GM18867 (cell line): ENCODE measurements at regions not wholly inside any gene's neighbourhood (a gene's known extent, or its start where the extent isn't known, plus 50 kb on each side); places are given as distances from the start of the nearest gene placed in this dataset.

Experiments used
- ATAC-seq: cut with Tn5 transposase; IDR thresholded peaks from one replicate; pipeline ENCODE4 v1.9.1; 2021; ENCODE audit warnings: mild to moderate bottlenecking, moderate library complexity; ENCODE audit not compliant: unreplicated experiment

DNA sequence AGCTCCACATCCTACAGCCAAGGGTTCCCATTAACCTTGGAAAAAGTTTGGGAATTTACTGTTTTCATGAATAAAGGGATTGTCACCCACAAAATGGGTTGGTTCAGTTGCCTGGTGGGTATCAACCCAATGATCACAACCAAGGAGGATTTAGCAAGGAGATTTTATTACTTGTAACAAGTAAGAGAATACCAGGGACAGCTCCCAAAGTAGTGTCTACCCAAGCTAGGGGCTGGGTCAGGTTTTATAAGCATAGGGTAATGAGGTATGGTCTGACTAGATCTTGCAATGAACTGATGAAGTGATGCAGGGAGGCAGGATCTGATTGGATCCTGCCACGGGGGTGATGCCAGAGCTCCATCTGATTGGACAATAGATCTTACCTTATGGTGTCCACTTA lies 681.8 kb downstream of the SLC4A3 start:
- no peak for ATAC-seq

DNA sequence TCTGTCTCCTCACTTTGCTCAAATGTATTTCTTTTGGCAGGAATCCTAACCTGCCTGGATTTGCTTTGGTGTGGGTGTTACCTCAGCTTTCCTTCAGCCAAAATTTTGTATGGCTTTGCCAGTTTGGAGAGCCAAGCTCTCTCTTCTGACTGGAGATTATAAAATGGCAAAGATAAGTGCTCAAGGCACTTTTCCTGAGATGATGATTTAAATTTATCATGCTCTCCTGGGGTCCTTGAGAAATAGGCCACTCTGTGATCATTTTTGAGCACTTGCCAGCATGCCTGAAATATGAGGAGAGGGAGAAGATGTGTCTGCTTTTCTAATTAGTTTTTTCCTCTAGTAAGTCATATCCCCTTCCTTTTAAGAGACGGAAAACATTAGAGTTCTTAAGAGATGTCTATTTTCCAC lies 683.0 kb downstream of the SLC4A3 start:
- no peak for ATAC-seq

DNA sequence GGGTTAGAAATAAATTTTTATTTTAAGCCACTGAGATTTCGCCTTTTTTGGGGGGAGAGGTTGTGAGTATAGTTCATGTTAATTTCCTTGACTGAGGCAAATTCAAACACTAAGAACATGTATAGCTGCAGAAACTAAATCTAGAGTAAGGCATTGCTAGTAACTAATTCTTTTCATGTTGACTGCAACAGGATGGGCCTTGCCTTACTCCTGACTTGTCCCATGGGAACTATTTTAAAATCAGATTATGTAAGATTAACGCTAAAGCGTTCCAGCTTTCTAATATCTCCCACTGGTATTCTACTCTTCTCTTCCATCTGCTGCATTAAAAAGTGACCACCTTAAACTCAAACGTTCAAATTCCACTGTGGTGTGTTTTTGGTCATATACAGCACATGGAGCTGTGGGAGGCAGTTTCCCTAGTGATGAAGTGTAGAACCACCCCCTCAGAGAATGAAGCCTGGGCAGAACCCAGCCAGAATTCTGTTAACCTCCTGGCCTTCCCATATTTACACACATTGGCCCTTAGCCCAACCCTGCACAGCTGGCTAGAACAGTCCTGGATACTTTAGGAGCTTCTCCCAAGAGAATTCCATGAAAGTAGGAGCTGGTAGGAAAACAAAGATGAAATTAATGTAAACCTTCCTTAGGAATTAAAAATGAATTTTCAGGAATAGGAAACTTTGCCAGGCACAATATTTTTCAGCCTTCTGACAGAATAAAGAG lies 687.8 kb downstream of the SLC4A3 start:
- no peak for ATAC-seq

DNA sequence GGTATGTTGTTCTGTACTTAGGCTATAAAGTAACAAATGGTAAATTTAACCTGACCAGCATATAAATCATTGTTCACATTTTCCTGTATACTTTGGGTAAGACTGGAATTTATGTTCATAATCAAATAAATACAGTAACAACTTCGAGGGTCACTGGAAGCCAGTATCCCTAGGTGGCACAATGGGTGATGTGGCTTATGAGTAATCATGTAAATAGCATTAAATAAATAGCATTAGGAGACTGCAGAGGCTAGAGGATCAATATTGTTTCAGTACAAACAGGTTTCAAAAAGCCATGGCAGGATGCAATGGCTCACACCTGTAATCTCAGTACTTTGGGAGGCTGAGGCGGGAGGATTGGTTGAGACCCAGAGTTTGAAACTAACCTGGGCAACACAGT lies 690.6 kb downstream of the SLC4A3 start:
- ATAC-seq, result no peak

DNA sequence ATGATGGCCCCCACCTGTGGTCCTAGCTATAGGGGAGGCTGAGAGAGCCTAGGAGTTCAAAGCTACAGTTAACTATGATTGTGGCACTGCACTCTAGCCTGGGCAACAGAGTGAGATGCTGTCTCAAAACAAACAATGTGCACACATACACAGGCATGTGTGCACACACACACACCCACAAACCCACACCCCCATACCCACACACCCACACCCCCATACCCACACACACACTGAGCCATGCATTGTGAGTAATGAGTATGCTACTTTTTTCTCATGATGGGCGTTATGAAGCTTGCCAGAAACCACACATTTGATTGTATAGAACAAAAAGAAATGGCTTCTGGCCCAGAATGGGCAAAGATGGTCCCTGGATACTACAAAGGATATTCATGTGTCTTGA lies 691.1 kb downstream of the SLC4A3 start:
- ATAC-seq, result no peak

DNA sequence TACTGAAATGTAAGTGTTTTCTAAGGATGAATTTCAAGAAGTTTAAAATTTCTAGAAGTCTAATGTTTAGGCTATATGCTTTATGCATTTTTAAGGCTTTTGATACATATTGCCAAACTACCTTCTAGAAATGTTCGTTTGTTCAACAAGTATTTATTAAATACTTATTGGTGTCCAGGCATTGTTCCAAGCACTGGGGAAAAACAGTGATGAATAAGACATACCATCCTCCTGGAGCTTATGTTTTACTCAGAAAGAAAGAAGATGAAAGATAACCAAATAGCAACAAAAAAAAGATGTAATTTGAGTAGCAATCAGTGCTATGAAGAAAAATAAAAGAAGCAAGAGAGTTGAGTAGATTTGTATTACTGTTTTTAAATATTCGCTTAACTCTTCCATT lies 692.9 kb downstream of the SLC4A3 start:
- no peak for ATAC-seq

DNA sequence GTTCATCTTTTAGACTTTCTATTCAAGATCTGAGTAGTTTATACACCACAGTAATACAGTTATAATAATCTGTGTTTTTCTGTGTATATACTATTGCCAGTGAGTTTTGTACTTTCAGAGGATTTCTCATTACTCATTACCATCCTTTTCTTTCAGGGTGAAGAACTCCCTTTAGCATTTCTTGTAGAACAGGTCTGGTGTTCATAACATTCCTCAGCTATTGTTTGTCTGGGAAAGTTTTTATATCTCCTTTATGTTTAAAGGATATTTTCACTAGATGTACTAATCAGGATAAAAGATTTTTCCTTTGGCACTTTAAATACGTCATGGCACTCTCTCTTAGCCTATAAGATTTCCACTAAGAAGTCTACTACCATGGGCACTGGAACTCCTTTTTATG lies 705.5 kb downstream of the SLC4A3 start:
- ATAC-seq, result no peak

DNA sequence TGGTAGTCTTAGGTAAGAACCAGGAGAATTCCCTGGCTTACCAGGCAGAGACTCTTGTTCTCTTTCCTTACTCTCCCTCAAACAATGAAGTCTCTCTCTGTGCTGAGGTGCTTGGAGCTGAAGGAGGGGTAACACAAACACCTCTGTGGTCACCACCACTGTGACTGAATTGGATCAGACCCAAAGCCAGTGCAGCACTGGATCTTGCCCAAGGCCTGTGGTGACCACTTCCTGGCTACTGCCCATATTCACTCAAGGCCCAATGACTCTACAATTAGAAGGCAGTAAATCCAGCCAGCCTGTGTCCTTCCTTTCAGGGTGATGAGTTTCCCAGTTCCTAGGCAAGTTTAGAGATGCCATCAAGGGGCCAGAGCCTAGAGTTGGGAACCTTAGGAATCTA lies 706.8 kb downstream of the SLC4A3 start:
- ATAC-seq, result no peak

DNA sequence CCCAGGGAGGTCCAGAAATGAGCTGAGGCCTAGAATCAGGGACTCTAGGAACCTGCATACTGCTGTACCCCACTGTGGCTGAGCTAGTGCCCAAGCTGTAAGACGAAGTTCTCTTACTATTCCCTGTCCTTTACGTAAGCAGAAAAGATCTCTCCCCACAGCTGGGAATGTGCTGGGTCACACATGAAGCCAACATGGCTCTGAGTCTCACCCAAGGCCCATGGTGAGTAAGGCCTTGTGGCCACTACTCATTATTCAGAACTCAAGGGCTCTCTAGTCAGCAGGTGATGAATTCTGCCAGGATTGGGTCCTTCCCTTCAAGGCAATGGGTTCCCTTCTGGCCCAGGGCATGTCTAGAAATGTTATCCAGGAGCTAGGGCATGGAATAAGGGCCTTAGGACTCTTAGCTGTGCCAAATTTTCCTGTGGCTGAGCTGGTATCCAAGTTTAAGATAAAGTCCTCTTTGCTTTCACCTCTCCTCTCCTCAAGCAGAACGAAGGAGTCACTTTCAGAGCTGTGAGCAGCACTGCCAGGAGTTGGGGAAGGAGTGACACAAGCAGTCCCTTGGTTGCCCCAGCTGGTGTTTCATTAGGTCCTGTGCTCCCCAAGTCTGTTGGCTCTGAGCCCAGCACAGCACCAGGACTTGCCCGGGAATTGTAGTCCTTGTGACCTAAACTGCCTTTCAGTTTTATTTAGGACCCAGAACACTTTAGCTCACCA lies 707.6 kb downstream of the SLC4A3 start:
- ATAC-seq, result no peak

DNA sequence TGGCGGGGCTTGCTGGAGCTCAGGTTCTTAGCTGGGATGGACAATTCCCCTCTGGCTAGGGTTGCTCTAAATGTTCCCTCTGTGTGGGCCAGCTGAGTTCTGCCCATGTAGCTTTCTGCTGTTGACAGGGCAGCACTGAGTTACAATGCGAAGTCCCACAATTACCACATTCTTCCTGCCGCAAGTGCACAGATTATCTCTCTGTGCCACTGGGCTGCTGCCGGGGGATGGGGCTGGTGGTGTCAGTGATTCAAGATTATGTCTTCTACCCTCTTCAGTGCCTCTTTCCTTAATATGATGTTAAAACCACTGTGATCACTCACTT lies 708.1 kb downstream of the SLC4A3 start:
- ATAC-seq, result no peak

DNA sequence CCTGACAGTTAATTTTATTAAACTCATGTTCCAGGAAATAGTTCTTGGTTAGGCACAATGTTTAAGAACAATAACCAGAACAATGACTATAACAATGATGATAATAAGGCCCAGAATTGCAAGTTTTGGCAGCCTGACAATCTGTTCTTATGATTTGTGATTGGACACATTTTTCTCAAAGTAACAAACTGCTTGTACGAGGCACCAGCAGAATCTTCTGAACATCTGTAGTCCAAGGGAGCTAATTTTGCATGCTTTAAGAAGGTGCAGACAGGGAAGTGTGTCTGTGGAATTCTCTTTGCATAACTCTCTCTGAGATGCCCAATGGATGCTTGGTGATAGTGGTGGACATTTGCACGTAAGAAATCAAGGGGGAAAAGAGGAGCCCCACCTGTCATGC lies 709.3 kb downstream of the SLC4A3 start:
- no peak for ATAC-seq

DNA sequence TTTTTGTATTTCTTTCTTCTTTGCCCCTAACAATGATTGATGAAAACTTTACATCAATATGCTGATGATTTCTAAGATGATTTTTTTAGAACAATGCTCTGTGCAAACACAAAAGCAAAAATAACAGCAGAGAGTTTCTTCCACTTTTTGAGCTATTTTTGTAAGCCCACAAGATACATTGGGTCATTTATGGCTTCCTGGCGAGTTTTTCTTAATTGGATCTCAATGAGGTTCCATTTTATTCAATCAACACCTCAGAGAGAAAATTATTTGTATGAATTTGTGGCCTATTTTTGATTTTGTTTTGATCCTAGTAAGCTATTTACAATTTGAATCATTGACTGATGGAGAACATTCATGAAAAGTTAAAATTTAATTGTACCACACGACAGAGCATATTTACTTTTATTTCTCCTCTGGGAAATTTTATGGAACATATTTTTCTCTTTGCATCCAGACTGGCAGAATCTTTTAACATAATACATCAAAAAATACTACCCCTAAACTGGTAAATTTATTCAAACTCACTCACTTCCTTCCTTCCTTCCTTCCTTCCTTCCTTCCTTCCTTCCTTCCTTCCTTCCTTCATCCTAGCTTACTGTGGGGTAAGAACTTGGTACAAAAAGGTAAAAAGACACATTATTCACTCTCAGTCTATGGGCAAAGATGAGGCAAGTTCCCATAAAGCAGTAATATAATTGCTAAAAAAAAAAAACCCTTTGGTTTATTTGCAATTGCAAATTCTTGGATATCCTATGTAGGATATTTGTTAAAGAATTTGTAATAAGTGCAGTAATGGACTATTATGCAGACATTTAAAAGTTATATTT lies 710.4 kb downstream of the SLC4A3 start:
- ATAC-seq, result no peak

DNA sequence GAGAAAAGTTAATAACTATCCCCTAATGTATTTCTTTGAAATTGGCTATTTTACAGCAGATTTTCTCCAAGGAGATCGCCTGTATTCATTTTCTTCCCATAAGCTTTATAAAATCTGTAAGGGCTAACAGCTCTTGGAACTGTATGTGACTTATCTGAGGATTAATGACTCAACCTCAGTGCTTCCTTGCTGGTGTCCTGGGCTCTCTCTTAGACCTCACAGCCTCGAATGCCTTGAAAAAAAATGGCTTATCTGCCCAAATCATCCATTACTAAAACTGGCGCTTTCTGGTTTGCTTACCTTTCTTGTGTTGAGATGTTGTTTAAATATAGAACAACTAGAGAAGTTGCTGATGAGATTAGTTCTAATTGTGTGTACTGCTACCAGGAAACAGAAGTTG lies 713.6 kb downstream of the SLC4A3 start:
- no peak for ATAC-seq

DNA sequence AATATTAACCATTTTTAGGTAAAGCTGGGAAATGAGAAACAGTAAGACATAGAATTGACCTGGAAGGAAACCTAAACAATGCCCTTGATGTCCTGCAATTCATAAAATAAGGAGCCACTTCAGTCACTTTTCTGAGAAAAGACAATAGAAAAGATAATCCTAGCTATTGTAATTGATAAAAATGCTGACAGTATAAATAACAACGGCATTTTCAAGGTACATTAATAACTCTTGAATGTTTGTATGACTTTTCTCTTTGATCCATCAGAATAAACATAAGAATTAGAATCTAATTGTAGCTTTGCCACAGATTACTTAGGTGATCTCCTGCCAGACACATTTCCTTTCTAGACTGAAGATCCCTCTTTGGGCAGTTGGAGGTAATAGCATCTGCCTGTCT lies 719.5 kb downstream of the SLC4A3 start:
- no peak for ATAC-seq

DNA sequence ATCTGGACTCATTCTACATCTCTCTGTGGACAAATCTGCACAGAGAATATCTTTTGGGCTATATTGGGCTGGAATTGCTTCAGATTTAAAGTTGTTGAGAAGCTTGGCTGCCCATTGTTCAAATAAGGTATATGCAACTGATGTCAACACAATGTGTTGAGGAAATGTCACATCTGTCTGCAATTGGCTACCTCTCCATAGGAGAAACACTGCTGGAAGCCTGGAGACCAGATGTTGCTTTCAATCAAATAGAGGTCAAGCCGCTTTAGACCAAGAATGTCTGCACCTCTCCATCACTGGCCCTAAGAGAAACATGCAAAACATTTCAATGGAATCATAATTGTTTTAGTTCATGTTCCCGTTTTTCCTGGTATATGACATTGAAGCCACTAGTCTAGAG lies 720.2 kb downstream of the SLC4A3 start:
- no peak for ATAC-seq

DNA sequence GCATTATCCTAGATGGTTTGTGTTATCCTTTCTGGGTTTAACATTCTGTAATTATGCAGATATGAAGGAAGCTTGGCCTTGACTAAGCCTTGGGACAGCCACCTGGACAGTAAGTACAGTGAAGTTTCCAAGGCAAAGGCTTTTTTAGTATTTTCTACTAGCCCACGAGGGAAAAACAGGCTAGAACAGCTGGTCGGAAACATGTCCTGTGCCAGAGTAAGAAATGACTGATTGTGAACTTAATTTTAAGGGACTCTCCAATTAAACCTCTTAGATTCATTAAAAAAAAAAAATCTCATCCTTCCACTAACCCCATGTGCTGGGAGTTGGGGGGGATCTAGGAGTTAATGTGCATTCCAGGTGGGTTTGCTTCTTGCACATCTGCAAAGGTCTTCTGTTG lies 720.8 kb downstream of the SLC4A3 start:
- no peak for ATAC-seq

DNA sequence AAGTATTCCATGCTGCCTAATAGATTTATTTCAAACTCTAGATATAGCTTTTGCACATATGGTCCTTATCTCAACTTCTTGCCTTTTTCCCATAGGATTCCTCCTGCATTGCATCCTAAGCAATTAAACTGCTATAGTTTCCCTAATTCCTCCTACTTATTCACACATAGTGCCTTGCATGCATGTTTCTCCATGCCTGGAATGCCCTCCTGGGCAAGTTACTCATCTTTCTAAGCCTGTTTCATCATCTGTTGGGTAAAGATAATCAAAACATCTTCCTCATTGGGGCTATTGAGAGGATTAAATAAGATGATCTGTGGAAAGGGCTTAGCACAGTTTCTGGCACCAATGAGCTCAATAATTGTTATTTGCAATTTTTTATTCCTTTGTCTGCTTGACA lies 726.5 kb downstream of the SLC4A3 start:
- ATAC-seq, result no peak

DNA sequence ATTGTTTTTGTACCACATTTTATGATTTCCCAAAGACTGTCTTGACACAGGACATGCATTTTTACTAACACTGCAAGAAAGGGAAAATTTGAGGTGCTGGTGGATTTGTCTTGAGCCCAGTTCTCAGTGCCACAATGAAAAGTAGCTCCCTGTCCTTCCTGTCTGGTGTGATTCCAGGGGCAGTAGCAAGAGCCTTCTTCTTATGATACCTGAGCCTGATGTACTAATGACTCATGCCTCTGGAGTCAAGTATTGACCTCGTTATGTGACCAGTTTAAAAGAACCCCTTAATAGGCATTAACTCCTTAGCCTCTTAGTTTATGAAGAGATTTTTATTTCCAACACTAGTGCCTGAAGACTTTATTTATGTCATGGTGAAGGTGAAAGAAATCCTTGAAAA lies 728.6 kb downstream of the SLC4A3 start:
- ATAC-seq, result no peak

DNA sequence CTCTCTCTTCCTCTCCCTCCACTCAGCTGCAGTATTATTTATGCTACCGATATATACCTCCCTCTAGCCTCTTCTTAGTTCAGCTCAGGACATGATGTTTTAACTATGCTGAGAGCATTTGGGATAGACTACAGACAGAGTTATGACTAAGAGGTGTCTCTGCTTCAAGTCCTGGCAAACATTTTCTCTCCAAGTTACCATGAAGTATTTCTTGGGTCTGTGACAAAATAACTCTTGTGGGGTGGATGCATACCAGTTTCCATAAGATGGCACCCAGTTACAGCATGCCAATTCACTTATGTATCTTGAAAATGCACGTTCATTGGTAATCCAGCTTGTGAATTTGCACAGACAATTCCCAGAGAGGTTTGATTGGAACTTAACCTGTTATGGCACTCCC lies 737.6 kb downstream of the SLC4A3 start:
- ATAC-seq, result no peak

DNA sequence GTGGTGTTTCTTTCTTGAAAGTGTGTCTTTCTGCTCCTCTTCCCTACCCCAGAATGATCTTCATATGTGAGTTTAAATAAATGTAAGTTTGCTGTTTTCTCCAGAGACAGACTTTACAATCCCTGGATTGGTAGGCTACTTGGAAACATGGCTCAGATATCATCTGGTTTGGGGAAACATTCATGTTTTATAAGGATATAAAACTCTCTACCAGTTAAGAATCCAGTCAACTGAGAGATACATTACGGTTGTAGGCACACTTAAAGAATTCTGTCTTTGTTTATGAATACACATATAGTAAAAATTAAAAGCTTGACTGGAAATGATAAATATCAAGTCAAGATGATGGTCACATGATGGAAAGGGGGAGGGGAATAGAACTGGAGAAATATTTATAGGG lies 739.3 kb downstream of the SLC4A3 start:
- no peak for ATAC-seq

DNA sequence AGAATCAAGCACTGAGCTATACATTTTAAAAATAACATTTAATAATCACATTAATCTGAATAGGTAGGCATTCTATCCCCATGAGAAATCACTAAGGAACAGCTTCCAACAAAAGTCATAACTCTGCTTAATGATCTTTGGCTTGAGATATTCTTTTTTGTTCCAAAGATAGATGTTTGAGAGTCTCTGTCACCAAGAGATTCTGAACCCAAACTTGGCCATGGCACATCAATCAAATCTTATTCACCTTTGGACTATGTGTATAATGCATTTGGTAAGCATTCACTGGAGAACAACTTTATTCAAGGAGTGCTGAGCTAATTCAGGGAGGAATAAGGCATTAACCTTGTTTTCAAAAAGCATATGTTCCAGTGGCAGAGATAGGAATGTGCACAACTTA lies 743.3 kb downstream of the SLC4A3 start:
- no peak for ATAC-seq

DNA sequence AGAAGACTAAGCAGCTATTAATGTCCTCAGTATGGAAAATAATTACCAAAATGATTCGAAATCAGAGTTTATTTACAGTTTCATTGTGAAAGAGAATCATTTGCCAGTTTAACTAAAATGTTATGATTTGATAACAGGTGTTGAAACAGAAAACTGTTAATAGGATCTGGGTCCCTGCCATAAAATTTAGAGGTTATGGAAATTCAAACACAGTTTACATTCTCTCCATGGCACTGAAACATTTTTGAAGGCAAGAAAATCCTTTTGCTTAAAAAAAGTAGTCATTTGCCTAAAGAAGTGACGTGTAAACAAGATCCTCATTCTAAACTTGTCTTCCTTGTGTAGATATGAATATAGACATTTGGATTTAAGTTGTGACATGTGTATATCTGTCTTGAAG lies 743.8 kb downstream of the SLC4A3 start:
- no peak for ATAC-seq
